KMS-11 (cell line): ENCODE measurements at regions not wholly inside any gene's neighbourhood (a gene's known extent, or its start where the extent isn't known, plus 50 kb on each side); places are given as distances from the start of the nearest gene placed in this dataset.

Experiments
- H2AFZ ChIP-seq: fragments of 200-600 bp; sonication (generic); 2 replicates; pipeline ENCODE4 v1.6.1; 2016; ENCODE audit warnings: antibody characterized with exemption, mixed run types, low read depth
- H3K27ac ChIP-seq: fragments of 200-600 bp; sonication (generic); 2 replicates; pipeline ENCODE4 v1.6.1; 2016; ENCODE audit warnings: mild to moderate bottlenecking, mixed run types
- H3K27me3 ChIP-seq: fragments of 200-600 bp; sonication (generic); 2 replicates; pipeline ENCODE4 v1.6.1; 2017; ENCODE audit warnings: mild to moderate bottlenecking, low read depth, mixed run types, moderate library complexity; ENCODE audit not compliant: insufficient read depth
- H3K36me3 ChIP-seq: fragments of 200-600 bp; sonication (generic); 2 replicates; pipeline ENCODE4 v1.6.1; 2017; ENCODE audit warnings: mild to moderate bottlenecking, mixed run types; ENCODE audit not compliant: insufficient read depth
- H3K4me1 ChIP-seq: fragments of 200-600 bp; sonication (generic); 2 replicates; pipeline ENCODE4 v1.6.1; 2016; ENCODE audit warnings: mild to moderate bottlenecking, low read depth, mixed run types; ENCODE audit not compliant: poor library complexity, severe bottlenecking
- H3K4me2 ChIP-seq: fragments of 200-600 bp; sonication (generic); 2 replicates; pipeline ENCODE4 v1.7.0; 2016; ENCODE audit warnings: mild to moderate bottlenecking, mixed run types
- H3K4me3 ChIP-seq: fragments of 200-600 bp; sonication (generic); IDR thresholded peaks from 2 replicates; pipeline ENCODE4 v1.6.1; 2017; ENCODE audit warnings: low read depth, low read length, mixed read lengths; ENCODE audit not compliant: insufficient read depth
- H3K79me2 ChIP-seq: fragments of 200-600 bp; sonication (generic); 2 replicates; pipeline ENCODE4 v1.6.1; 2016; ENCODE audit warnings: low read depth, mixed run types; ENCODE audit not compliant: insufficient read depth
- H3K9ac ChIP-seq: fragments of 200-600 bp; sonication (generic); 2 replicates; pipeline ENCODE4 v1.6.1; 2016; ENCODE audit warnings: mild to moderate bottlenecking, mixed run types
- H4K20me1 ChIP-seq: fragments of 200-600 bp; sonication (generic); 2 replicates; pipeline ENCODE4 v1.6.1; 2016; ENCODE audit warnings: mild to moderate bottlenecking, mixed run types; ENCODE audit not compliant: insufficient read depth
- CTCF ChIP-seq: fragments of 200-600 bp; sonication (generic); conservative IDR thresholded peaks from 2 replicates; pipeline ENCODE4 v1.6.1; 2017; ENCODE audit warnings: low read depth, mild to moderate bottlenecking, antibody characterized with exemption, low read length, moderate library complexity, mixed read lengths

- no peak for TF ChIP-seq CTCF
- Histone ChIP-seq H3K4me2 (no peak overlapping the region), H3K4me1 (no peaks in the 10 kb centered on the region), H4K20me1 (no peaks in the 10 kb centered on the region), H3K9ac (no peak overlapping the region), H3K4me3 (no peak overlapping the region), H2AFZ (no peak overlapping the region), H3K36me3 (no peaks in the 10 kb centered on the region), H3K27me3 (peaks cover 11% of the 10 kb centered on the region; the same call in 1 of the 2 replicates), H3K27ac (no peak overlapping the region), H3K79me2 (no peaks in the 10 kb centered on the region)
These were observed 74.4 kb upstream of the GALNT9 start for GRCh38 chr12:132403636-132404434.

GRCh38 chr12:132402831-132403416 lies 73.5 kb upstream of the GALNT9 start:
- no peak overlapping the region for H2AFZ ChIP-seq
- H3K27ac ChIP-seq = no peak overlapping the region
- no peak overlapping the region for H3K4me2 ChIP-seq
- no peaks in the 10 kb centered on the region for H3K79me2 ChIP-seq
- H4K20me1 ChIP-seq = no peaks in the 10 kb centered on the region
- no peaks in the 10 kb centered on the region for H3K36me3 ChIP-seq
- no peak overlapping the region for H3K9ac ChIP-seq
- no peak overlapping the region for H3K4me3 ChIP-seq
- no peaks in the 10 kb centered on the region for H3K4me1 ChIP-seq
- peaks cover 11% of the 10 kb centered on the region; the same call in 1 of the 2 replicates for H3K27me3 ChIP-seq
- no peak for TF ChIP-seq CTCF

- Histone ChIP-seq H3K4me3 (no peak overlapping the region), H3K4me1 (no peaks in the 10 kb centered on the region), H3K27me3 (peaks cover 12% of the 10 kb centered on the region; the same call in 1 of the 2 replicates), H3K9ac (no peak overlapping the region), H3K4me2 (no peak overlapping the region), H4K20me1 (no peaks in the 10 kb centered on the region), H3K79me2 (no peaks in the 10 kb centered on the region), H2AFZ (no peak overlapping the region), H3K36me3 (no peaks in the 10 kb centered on the region), H3K27ac (no peak overlapping the region)
- no peak for TF ChIP-seq CTCF
These were observed 72.6 kb upstream of the GALNT9 start for GRCh38 chr12:132401982-132402381.

- Histone ChIP-seq H3K79me2 (no peaks in the 10 kb centered on the region), H3K27ac (no peak overlapping the region), H3K4me2 (no peak overlapping the region), H3K27me3 (peaks cover 15% of the 10 kb centered on the region; the same call in 1 of the 2 replicates), H3K4me1 (no peaks in the 10 kb centered on the region), H3K4me3 (no peak overlapping the region), H3K9ac (no peak overlapping the region), H4K20me1 (no peaks in the 10 kb centered on the region), H3K36me3 (no peaks in the 10 kb centered on the region), H2AFZ (no peak overlapping the region)
- TF ChIP-seq CTCF = no peak
These were observed 70.7 kb upstream of the GALNT9 start for GRCh38 chr12:132400011-132400641.
